Left lung (tissue), 4 donors: ENCODE measurements at regions not wholly inside any gene's neighbourhood (a gene's known extent, or its start where the extent isn't known, plus 50 kb on each side); places are given as distances from the start of the nearest gene placed in this dataset.

ENCODE experiments used
- ATAC-seq: fragments of 200-7000 bp; cut with Tn5 transposase; one replicate; pipeline ENCODE4 v1.9.1; 2020; ENCODE audit warnings: moderate library complexity
- DNase-seq, 4 donors: peaks; one replicate each; pipeline ENCODE4 v3.0.0-alpha.2; 2013 to 2020
- H3K27ac ChIP-seq, 2 donors: fragments of 200-600 bp; sonication (generic) in 1 of 2; one replicate each; pipeline versions ENCODE4 v1.5.0 to v1.8.0; 2020 to 2021
- H3K27me3 ChIP-seq, 2 donors: fragments of 200-600 bp; sonication (generic) in 1 of 2; one replicate each; pipeline versions ENCODE4 v1.5.0 to v1.8.0; 2020 to 2021
- H3K36me3 ChIP-seq, 2 donors: fragments of 200-600 bp; sonication (generic) in 1 of 2; one replicate each; pipeline versions ENCODE4 v1.5.0 to v1.8.0; 2020 to 2021
- H3K4me1 ChIP-seq, 2 donors: fragments of 200-600 bp; one replicate each; pipeline ENCODE4 v1.8.0; 2021
- H3K4me3 ChIP-seq, 2 donors: fragments of 200-600 bp; sonication (generic) in 1 of 2; one replicate each; pipeline versions ENCODE4 v1.5.0 to v1.8.0; 2020 to 2021; ENCODE audit warnings: mild to moderate bottlenecking in 1 of 2
- H3K9me3 ChIP-seq, 2 donors: fragments of 200-600 bp; sonication (generic) in 1 of 2; one replicate each; pipeline versions ENCODE4 v1.5.0 to v1.8.0; 2020 to 2021
- intact Hi-C, 2 donors: fragments of 100-400 bp; cut with DNase I; formaldehyde crosslinking; loops; one replicate each; pipeline versions ENCODE4 v1.11.2 to v1.14.2; 2022
- TF ChIP-seq, protein P1 (sequence below), 2 donors: fragments of 200-600 bp; sonication (generic) in 1 of 2; IDR thresholded peaks; one replicate each; pipeline versions ENCODE4 v1.5.0 to v1.8.0; 2021; ENCODE audit warnings: antibody characterized with exemption in 2 of 2
- donor health status: DM: no; HTN: yes; CAD: no.
- donor health status: DM: no; HTN: no; CAD: no.

DNA sequence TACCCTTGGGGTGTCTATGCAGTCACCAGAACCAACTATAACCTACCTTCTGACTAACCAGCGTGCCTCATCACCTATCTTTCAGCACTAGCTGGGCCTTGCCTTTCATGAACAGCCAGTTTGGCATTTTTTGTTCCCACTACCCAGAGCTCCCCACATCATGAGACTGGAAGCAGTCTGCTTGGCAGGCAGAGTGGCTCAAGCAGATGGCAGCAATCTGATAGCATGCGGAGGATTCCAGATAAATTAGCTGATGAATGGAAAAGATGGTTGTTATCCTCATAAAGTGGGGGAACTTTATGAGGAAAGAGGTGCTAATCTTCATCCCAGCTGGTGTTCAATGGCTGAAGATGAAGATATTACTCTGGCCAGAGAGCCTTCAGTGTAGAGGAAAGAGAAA lies 243.2 kb upstream of the EDA2R start:
- Histone ChIP-seq H3K36me3 (no peaks in the 10 kb centered on the region), H3K9me3 (no peaks in the 10 kb centered on the region), H3K27me3 (no peaks in the 10 kb centered on the region), H3K27ac (no peak overlapping the region), H3K4me1 (no peaks in the 10 kb centered on the region), H3K4me3 (no peak overlapping the region)
- DNase-seq (no peak), ATAC-seq (no peak)
- intact Hi-C loops = no loop called here
- TF ChIP-seq, protein P1, sequence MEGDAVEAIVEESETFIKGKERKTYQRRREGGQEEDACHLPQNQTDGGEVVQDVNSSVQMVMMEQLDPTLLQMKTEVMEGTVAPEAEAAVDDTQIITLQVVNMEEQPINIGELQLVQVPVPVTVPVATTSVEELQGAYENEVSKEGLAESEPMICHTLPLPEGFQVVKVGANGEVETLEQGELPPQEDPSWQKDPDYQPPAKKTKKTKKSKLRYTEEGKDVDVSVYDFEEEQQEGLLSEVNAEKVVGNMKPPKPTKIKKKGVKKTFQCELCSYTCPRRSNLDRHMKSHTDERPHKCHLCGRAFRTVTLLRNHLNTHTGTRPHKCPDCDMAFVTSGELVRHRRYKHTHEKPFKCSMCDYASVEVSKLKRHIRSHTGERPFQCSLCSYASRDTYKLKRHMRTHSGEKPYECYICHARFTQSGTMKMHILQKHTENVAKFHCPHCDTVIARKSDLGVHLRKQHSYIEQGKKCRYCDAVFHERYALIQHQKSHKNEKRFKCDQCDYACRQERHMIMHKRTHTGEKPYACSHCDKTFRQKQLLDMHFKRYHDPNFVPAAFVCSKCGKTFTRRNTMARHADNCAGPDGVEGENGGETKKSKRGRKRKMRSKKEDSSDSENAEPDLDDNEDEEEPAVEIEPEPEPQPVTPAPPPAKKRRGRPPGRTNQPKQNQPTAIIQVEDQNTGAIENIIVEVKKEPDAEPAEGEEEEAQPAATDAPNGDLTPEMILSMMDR (IDR thresholded peaks at IDR 0.05) = no peak

DNA sequence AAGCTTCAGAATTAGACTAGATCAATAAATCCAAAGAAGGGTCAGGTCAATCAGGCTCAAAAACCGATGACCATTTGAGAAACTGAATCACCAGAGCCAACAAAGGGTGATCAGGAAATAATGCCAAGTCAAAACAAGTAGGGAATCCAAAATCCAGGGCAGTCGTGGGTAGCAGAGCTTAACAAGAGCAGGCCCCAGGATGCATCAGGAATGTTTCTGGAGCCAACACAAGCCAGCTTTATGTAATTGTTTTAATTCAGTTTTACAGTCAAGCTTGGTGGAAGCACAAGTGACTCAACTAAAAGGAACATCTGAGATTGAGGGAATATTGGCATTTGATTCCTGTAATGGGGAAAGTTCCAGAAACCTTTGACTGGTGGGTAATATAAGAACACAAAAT lies 237.9 kb upstream of the EDA2R start:
- intact Hi-C loops = no loop called here
- H3K4me1 ChIP-seq = no peaks in the 10 kb centered on the region
- H3K4me3 ChIP-seq = no peak overlapping the region
- H3K36me3 ChIP-seq = no peaks in the 10 kb centered on the region
- DNase-seq (no peak), ATAC-seq (no peak)
- H3K9me3 ChIP-seq = no peaks in the 10 kb centered on the region
- H3K27ac ChIP-seq = no peak overlapping the region
- TF ChIP-seq, protein P1 (IDR thresholded peaks at IDR 0.05) = no peak
- H3K27me3 ChIP-seq = no peaks in the 10 kb centered on the region

DNA sequence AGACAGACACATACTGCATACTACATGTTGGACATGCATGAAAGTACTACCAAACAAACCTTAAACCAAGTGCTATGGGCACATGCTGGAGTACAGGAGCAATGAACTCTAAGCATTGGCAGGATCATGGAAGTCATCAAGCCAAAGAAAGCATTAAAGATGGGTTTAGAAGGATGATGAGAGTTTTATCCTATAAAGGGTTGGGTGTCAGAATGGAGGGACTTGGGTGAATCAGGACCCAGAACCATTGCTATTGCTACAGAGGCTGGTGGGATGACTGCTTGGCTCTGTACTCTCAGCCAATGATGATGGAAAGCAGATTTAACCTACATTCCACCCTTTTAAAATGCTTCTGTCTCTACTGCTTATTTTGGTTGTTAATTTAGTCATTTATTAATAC lies 233.9 kb upstream of the EDA2R start:
- H3K27me3 ChIP-seq = no peaks in the 10 kb centered on the region
- no peak for DNase-seq
- H3K27ac ChIP-seq = no peak overlapping the region
- no peak for ATAC-seq
- intact Hi-C loops = no loop called here
- no peak overlapping the region for H3K4me3 ChIP-seq
- H3K9me3 ChIP-seq = no peaks in the 10 kb centered on the region
- H3K36me3 ChIP-seq = no peaks in the 10 kb centered on the region
- no peaks in the 10 kb centered on the region for H3K4me1 ChIP-seq
- TF ChIP-seq, protein P1 (IDR thresholded peaks at IDR 0.05) = no peak

DNA sequence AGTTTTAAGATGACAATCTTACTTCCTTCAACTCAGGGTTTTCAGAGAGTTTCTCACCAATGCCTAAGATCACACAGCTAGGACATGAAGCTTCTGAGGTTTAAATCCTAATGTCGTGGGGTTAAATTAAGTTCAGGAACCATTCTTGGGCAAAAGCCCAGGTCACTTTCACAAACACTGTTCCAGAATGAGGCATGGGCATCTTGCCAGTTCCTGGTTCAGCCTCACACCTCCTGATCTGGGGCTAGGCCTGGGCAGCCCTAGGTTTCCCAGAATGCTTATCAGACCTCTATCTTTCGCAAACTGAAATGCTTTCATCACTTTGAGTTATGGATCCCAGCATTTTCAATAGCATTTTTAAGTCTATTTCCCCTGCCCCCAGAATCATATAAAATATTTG lies 224.8 kb upstream of the EDA2R start:
- H3K4me3 ChIP-seq = no peak overlapping the region
- TF ChIP-seq, protein P1 (IDR thresholded peaks at IDR 0.05) = no peak
- intact Hi-C loops = no loop called here
- no peaks in the 10 kb centered on the region for H3K9me3 ChIP-seq
- DNase-seq (no peak), ATAC-seq (peak; percentile 27)
- no peaks in the 10 kb centered on the region for H3K4me1 ChIP-seq
- H3K27me3 ChIP-seq = no peaks in the 10 kb centered on the region
- no peak overlapping the region for H3K27ac ChIP-seq
- H3K36me3 ChIP-seq = no peaks in the 10 kb centered on the region

DNA sequence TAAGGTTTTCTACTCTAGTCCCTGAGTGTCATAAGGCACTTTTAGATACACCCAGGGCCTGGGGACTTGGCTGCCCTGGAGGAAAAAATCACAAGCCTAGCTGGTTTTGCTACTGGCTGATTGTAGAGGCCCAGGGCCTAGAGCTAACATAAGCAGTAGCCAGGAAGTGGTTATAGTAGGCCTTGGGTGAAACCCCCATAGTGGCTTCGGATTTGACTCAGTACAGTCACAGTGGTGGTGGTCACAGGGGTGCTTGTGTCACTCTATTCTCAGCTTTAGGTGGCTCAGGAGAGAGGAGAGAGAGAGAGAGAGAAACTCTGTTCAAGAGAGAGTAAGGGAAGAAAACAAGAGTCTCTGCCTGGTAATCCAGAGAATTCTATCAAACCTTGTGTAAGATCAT lies 194.5 kb upstream of the EDA2R start:
- TF ChIP-seq, protein P1 (IDR thresholded peaks at IDR 0.05) = no peak

More for the DNA sequence above, 194.5 kb upstream of the EDA2R start:
- ATAC-seq = no peak
- H3K27ac ChIP-seq = no peak overlapping the region
- H3K4me1 ChIP-seq = no peaks in the 10 kb centered on the region
- H3K36me3 ChIP-seq = no peaks in the 10 kb centered on the region
- no peak overlapping the region for H3K4me3 ChIP-seq
- peaks cover 0 to 1% of the 10 kb centered on the region in 2 donors for H3K9me3 ChIP-seq
- H3K27me3 ChIP-seq = no peaks in the 10 kb centered on the region
- no peak for DNase-seq
- intact Hi-C loops = no loop called here
